Duodenal mucosa (tissue), 2 donors: ENCODE measurements at regions not wholly inside any gene's neighbourhood (a gene's known extent, or its start where the extent isn't known, plus 50 kb on each side); places are given as distances from the start of the nearest gene placed in this dataset.
"Not testable (repeated sequence)": the region's sequence is repeated elsewhere in the genome, so short reads cannot be mapped to it uniquely, and the experiment has no call there.

Experiments used
- H3K27ac ChIP-seq: one replicate; pipeline ENCODE4 v1.7.0; 2013; ENCODE audit warnings: low read depth, low read length
- H3K27me3 ChIP-seq, 2 donors: one replicate each; pipeline ENCODE4 v1.7.0; 2013; ENCODE audit warnings: low read length in 2 of 2, control low read depth in 1 of 2; ENCODE audit not compliant: insufficient read depth in 2 of 2, control insufficient read depth in 1 of 2
- H3K36me3 ChIP-seq, 2 donors: one replicate each; pipeline ENCODE4 v1.7.0; 2013; ENCODE audit warnings: low read length in 2 of 2, control low read depth in 1 of 2; ENCODE audit not compliant: insufficient read depth in 2 of 2, control insufficient read depth in 1 of 2
- H3K4me1 ChIP-seq, 2 donors: one replicate each; pipeline ENCODE4 v1.7.0; 2013; ENCODE audit warnings: low read length in 2 of 2, control low read depth in 1 of 2; ENCODE audit not compliant: insufficient read depth in 2 of 2, control insufficient read depth in 1 of 2
- H3K4me3 ChIP-seq, 2 donors: one replicate each; pipeline ENCODE4 v1.7.0; 2013; ENCODE audit warnings: low read length in 2 of 2, low read depth in 1 of 2
- H3K9ac ChIP-seq, 2 donors: one replicate each; pipeline ENCODE4 v1.7.0; 2013; ENCODE audit warnings: low read length in 2 of 2, low read depth in 1 of 2
- H3K9me3 ChIP-seq, 2 donors: one replicate each; pipeline ENCODE4 v1.7.0; 2013; ENCODE audit warnings: low read length in 2 of 2, control low read depth in 1 of 2; ENCODE audit not compliant: control insufficient read depth in 1 of 2

- Histone ChIP-seq H3K9me3 (no peaks in the 10 kb centered on the region), H3K9ac (no peak overlapping the region), H3K4me1 (peaks cover 9 to 12% of the 10 kb centered on the region in 2 donors), H3K4me3 (no peak overlapping the region), H3K27me3 (no peaks in the 10 kb centered on the region), H3K27ac (no peak overlapping the region), H3K36me3 (no peaks in the 10 kb centered on the region)
Measured at GRCh38 chr5:167417662-167418061, 873.8 kb upstream of the WWC1 start.

GRCh38 chr5:167425161-167425560 lies 866.3 kb upstream of the WWC1 start:
- no peaks in the 10 kb centered on the region for H3K36me3 ChIP-seq
- H3K4me1 ChIP-seq = no peaks in the 10 kb centered on the region
- no peak overlapping the region for H3K9ac ChIP-seq
- H3K9me3 ChIP-seq = no peaks in the 10 kb centered on the region
- no peaks in the 10 kb centered on the region for H3K27me3 ChIP-seq
- no peak overlapping the region for H3K4me3 ChIP-seq
- H3K27ac ChIP-seq = no peak overlapping the region

GRCh38 chr5:167426501-167426900 lies 864.9 kb upstream of the WWC1 start:
- Histone ChIP-seq H3K4me3 (no peak overlapping the region), H3K9me3 (no peaks in the 10 kb centered on the region), H3K27ac (no peak overlapping the region), H3K27me3 (no peaks in the 10 kb centered on the region), H3K4me1 (no peaks in the 10 kb centered on the region), H3K9ac (no peak overlapping the region), H3K36me3 (no peaks in the 10 kb centered on the region)

GRCh38 chr5:167427641-167428040 lies 863.8 kb upstream of the WWC1 start:
- H3K27ac ChIP-seq = not testable (repeated sequence)

GRCh38 chr5:167440846-167441245 lies 850.6 kb upstream of the WWC1 start:
- H3K9me3 ChIP-seq = no peaks in the 10 kb centered on the region
- H3K4me1 ChIP-seq = no peaks in the 10 kb centered on the region
- H3K27me3 ChIP-seq = no peaks in the 10 kb centered on the region
- no peak overlapping the region for H3K27ac ChIP-seq
- H3K4me3 ChIP-seq = no peak overlapping the region
- no peak overlapping the region for H3K9ac ChIP-seq
- H3K36me3 ChIP-seq = no peaks in the 10 kb centered on the region

More at GRCh38 chr5:167427641-167428040, 863.8 kb upstream of the WWC1 start:
- not testable (repeated sequence) for H3K27me3 ChIP-seq, H3K9me3 ChIP-seq, H3K36me3 ChIP-seq, H3K4me1 ChIP-seq, H3K4me3 ChIP-seq, H3K9ac ChIP-seq

GRCh38 chr5:167442922-167443321 lies 848.5 kb upstream of the WWC1 start:
- no peaks in the 10 kb centered on the region for H3K4me1 ChIP-seq
- no peaks in the 10 kb centered on the region for H3K9me3 ChIP-seq

GRCh38 chr5:167447466-167448375 lies 843.7 kb upstream of the WWC1 start:
- Histone ChIP-seq H3K27me3 (no peaks in the 10 kb centered on the region), H3K9ac (no peak overlapping the region), H3K9me3 (no peaks in the 10 kb centered on the region), H3K4me1 (no peaks in the 10 kb centered on the region), H3K4me3 (no peak overlapping the region), H3K36me3 (no peaks in the 10 kb centered on the region), H3K27ac (no peak overlapping the region)

More at GRCh38 chr5:167442922-167443321, 848.5 kb upstream of the WWC1 start:
- H3K27me3 ChIP-seq = no peaks in the 10 kb centered on the region
- H3K9ac ChIP-seq = no peak overlapping the region
- H3K36me3 ChIP-seq = no peaks in the 10 kb centered on the region
- no peak overlapping the region for H3K27ac ChIP-seq
- H3K4me3 ChIP-seq = no peak overlapping the region

GRCh38 chr5:167448376-167448775 lies 843.1 kb upstream of the WWC1 start:
- H3K27ac ChIP-seq = no peak overlapping the region

GRCh38 chr5:167451076-167451475 lies 840.4 kb upstream of the WWC1 start:
- H3K27me3 ChIP-seq = no peaks in the 10 kb centered on the region
- no peaks in the 10 kb centered on the region for H3K9me3 ChIP-seq
- H3K27ac ChIP-seq = no peak overlapping the region
- no peaks in the 10 kb centered on the region for H3K36me3 ChIP-seq
- H3K9ac ChIP-seq = no peak overlapping the region
- H3K4me3 ChIP-seq = no peak overlapping the region
- no peaks in the 10 kb centered on the region for H3K4me1 ChIP-seq

More at GRCh38 chr5:167448376-167448775, 843.1 kb upstream of the WWC1 start:
- Histone ChIP-seq H3K36me3 (no peaks in the 10 kb centered on the region), H3K9ac (no peak overlapping the region), H3K9me3 (no peaks in the 10 kb centered on the region), H3K4me1 (no peaks in the 10 kb centered on the region), H3K4me3 (no peak overlapping the region), H3K27me3 (no peaks in the 10 kb centered on the region)

- Histone ChIP-seq H3K36me3 (no peaks in the 10 kb centered on the region), H3K27me3 (no peaks in the 10 kb centered on the region), H3K27ac (no peak overlapping the region), H3K4me1 (no peaks in the 10 kb centered on the region), H3K4me3 (no peak overlapping the region), H3K9me3 (no peaks in the 10 kb centered on the region), H3K9ac (no peak overlapping the region)
Measured at GRCh38 chr5:167452136-167452535, 839.3 kb upstream of the WWC1 start.
